ENCODE measurements at regions not wholly inside any gene's neighbourhood (a gene's known extent, or its start where the extent isn't known, plus 50 kb on each side); places are given as distances from the start of the nearest gene placed in this dataset.
"Not testable (repeated sequence)": the region's sequence is repeated elsewhere in the genome, so short reads cannot be mapped to it uniquely, and the experiment has no call there.

DNA sequence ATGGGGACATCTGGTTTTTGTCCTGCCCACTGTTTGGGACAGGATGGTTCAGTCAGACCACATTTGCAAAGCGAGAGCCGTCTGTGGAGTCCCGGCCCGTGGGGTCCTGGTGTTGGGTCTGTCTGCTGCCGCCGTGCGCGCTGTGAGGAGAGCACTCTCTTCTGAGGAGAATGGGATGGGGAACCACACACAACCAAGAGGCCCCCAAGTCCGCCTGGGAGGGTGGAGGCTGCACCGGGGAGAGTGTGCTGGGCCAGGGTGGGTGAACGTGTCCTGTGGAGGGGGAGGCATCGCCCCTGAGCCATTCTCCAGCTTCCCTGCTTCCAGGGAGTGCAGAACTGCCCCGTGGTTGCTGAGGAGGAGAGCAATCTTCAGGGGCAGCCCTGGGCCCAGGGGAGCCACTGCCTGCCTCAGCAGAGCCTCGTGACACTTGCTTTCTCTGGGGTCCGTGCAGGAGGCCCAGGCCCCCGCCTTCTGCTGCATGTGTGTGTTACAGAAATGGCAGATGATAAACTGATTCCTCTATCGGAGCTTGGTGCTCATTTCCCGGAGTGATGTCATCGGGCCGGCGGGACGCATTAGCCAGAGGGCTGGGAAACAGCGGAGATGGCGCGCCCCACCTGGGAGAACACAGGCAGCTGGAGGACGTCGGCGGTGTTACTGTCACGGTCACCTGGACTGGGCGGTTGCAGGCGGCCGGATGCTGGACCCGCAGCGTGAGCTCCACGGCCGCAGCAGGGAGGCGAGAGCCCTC is 173.4 kb downstream of the LAT start:
- DNase-seq = not testable (repeated sequence)

DNA sequence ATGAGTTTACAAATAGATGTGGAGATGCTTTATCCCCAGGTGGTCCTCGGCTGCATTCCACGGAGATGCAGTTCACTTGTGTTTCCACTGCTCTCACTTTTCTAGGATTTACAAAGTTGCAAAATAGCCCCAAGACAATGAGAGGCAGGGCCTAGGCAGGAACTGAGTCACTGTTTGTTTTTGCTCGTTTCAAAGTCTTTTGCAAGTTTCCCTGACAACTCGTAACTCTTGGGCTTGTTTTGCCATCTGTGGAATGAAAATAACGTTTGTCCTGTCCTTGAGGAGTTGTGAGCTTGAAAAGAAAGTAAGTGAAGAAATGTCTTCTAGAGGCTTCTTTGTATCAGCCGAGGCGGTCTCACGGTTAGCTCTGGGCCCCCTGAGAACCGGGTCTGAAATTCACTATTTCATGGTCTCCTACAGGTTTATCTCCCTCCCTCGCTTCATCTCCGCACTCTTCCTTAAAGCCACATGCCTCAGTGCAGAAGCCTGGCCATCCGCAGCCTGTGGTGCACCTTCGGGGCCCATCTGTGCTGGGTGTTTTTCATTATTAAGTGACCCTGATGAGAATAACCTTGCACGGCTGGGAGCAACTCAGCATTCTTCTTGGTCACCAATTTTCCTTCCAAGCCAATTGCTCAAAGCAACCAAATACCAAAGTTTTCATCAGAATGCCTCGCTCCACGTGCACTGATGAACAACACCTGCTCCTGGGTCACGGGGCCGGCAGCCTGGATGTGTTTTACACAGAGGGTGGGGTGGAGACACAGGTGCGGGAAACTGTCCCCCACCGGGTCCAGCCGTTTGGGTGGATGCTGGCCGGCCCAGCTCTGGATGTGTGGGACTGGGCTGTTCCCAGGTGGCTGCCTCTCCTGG is 172.4 kb downstream of the LAT start:
- DNase-seq = peak in 1 of 5 donors; percentile 23

- no peak for DNase-seq
Measured at GRCh38 chr16:29156511-29156910, 171.7 kb downstream of the LAT start.

DNA sequence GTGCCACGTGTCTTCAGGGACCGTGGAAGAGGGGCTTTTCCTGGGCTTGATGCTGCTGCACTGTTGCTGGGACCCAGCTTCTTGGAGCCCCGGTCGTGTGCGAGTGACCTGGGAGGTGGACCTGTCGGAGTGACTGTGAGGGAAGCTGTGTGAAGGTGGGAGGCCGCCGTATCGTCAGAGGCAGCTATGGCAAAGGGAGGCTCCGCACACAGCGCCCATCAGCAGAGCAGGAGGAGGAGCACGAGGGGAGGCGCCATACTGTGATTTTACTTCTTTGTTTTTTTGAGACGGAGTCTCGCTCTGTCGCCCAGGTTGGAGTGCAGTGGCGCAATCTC is 171.0 kb downstream of the LAT start:
- not testable (repeated sequence) for DNase-seq

- DNase-seq = not testable (repeated sequence)
Measured at GRCh38 chr16:29155131-29155865, 170.4 kb downstream of the LAT start.

DNA sequence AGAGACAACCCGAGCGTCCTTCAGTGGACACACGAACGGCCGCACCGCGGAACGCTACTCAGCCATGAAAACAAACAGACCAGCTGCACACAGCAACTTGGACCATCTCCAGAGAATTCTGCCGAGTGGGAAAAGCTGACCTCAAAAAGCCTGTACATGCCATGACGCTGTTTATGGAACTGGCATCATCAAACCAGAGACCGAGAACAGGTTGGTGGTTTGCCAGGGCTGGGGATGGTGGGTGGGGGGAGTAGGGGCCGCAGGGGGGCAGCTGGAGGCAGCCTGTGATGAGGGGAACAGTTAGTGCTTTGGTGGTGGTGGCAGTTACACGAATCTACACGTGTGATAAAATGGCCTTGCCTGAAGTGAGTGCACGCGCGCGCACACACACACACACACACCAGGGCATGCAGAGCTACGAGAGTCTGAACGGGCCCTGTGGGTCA is 169.8 kb downstream of the LAT start:
- DNase-seq = no peak

GRCh38 chr16:29154088-29154487 is 169.2 kb downstream of the LAT start:
- DNase-seq = no peak

- DNase-seq = not testable (repeated sequence)
Measured at GRCh38 chr16:29153307-29153706, 168.5 kb downstream of the LAT start.

DNA sequence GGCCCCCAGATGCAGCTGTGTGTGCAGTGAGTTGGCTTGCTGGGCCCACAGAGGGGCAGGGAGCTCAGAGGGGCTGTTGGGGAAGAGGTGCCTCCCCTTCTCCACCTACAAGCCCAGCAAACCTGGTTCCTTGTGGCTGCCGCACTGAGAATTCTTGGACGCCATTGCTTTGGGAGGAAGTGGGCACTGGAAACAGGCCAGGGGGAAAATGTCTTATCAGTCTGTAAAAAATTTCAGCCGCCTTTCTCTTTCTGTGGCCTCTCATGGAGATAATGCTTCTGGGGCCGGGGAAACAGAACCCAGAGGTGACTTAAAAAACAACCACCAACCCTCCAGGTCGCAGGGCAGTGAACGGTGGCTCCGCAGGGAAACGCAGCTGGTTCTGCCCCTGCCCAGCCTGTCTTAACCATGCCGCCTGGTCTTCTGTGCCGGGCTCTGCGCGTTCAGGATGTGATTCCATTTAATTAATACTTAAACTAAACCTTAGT is 167.7 kb downstream of the LAT start:
- DNase-seq = not testable (repeated sequence)

- DNase-seq = no peak
Measured at GRCh38 chr16:29151317-29151716, 166.5 kb downstream of the LAT start.

- DNase-seq = not testable (repeated sequence)
Measured at GRCh38 chr16:29149912-29150311, 165.1 kb downstream of the LAT start.

GRCh38 chr16:29148867-29149272 is 164.0 kb downstream of the LAT start:
- DNase-seq = peak; percentile 48 to 86 (median 68)

DNA sequence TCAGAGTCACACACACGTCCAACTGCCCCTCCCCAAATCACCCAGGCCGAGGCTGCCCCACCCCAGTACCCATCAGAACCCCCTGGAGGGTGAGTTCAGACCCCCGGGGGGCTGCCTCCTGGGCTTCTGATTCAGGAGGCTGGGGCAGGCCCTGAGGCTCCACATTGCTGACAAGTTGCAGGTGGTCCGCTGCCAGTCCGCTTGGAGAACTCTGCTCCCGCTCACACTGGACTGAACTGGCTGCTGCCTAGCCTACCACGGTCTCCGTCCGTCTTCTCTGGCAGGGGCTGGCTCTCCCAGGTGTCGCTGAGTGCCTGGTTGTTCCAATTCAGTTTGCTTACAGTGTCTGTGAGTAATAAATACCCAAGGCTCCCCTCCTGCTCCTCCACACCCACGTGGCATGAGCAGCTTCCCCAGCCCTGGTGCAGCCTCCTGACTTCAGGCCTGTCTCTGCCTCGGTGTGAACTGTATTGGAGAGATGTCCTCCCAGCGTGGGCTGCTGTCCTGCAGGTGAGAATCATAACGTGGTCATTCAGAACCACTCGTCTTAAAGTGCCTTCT is 163.4 kb downstream of the LAT start:
- DNase-seq = peak in 1 of 5 donors; percentile 14

- not testable (repeated sequence) for DNase-seq
Measured at GRCh38 chr16:29147710-29148109, 162.9 kb downstream of the LAT start.

DNA sequence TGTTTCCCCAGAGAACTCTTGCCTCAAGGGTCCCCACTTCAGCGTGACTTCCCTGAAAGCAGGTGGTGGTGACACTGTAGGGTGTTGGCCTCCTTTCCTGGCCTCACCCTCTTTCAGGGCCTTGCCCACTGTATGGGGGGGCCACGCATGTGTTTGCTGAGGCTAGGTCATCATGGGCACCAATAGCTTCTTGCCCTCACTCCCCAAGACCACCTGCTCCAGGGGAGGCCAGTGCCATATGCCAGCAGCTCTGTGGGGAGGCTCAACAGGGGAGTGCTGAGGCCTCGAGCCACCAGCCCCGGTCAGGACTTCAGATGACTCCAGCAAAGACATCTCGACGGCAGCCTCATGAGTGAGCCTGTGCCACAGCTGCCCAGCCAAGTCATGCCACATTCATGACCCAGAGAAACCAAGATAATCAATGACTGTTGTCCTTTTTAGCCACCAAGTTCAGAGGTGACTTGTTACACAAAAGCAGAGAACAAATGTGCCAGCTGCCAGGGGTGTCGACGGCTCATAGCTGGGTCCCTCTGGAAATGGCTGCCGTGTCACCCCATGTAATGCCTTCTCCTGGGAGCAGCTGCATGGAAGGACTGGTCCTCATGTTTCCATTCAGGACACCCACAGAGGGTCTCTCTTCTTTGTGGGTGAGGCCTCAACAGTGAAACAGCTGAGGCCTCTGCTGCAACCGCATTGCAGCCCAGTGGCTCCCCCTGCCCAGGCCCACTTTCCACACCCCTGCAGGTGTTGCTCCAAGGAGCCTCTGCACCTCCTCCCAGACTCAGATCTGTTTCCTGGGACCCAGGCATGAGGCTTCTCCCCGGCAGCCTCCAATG is 162.2 kb downstream of the LAT start:
- DNase-seq = not testable (repeated sequence)

- no peak for DNase-seq
Measured at GRCh38 chr16:29146266-29146665, 161.4 kb downstream of the LAT start.

- not testable (repeated sequence) for DNase-seq
Measured at GRCh38 chr16:29145486-29146225, 160.8 kb downstream of the LAT start.

GRCh38 chr16:29145086-29145485 is 160.2 kb downstream of the LAT start:
- not testable (repeated sequence) for DNase-seq

- DNase-seq = not testable (repeated sequence)
Measured at GRCh38 chr16:29144669-29145062, 159.8 kb downstream of the LAT start.

DNA sequence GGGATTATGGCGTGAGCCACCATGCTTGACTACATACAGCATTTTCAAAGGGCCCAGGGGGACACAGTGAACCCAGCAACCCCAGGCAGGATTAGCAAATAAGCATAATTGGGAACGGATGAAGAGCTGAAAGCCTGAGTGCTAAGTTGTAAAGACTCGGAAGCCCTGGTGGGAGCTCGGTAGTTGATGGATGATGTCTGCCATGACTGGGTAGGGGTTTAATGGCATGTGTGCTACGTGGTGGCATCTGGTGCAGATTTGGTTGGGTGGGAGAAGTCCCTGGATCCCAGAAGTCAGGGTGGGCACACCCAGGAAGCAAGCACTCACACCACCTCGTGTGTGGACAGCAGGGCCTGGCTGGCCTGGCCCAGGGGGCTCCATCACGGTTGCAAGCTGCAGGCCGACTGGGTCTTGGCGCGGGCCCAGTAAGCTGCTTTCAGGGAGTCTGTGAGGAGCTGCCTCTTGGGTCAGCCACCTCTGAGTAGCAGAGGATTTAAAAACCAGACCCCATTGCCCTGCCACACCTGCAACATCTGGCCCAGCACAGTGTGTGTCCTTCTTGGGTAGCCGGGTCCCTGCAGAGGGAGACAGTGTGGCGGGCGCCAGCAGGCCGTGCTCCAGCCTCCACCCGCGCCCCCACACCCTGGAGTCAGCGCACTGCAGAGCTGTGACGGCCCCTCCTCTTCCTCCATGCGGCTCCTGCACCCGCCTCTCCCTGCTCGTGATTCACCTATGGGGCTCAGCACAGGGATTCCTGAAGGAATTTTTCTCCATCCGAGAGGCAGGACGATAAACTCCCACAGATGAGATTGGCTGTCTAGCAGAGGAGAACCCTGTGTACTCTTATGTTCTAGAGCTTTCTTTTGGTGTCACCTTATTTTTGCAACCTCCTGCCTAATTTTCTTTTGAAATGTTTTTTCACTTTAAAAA is 159.2 kb downstream of the LAT start:
- DNase-seq = not testable (repeated sequence)
